NCI-H446 (cell line): ENCODE measurements at regions not wholly inside any gene's neighbourhood (a gene's known extent, or its start where the extent isn't known, plus 50 kb on each side); places are given as distances from the start of the nearest gene placed in this dataset.
"Not testable (repeated sequence)": the region's sequence is repeated elsewhere in the genome, so short reads cannot be mapped to it uniquely, and the experiment has no call there.

Source experiments
- DNase-seq, 2 experiments: peaks; one replicate each; lab custom pipeline; 2025; lab: John Stamatoyannopoulos, UW

DNA sequence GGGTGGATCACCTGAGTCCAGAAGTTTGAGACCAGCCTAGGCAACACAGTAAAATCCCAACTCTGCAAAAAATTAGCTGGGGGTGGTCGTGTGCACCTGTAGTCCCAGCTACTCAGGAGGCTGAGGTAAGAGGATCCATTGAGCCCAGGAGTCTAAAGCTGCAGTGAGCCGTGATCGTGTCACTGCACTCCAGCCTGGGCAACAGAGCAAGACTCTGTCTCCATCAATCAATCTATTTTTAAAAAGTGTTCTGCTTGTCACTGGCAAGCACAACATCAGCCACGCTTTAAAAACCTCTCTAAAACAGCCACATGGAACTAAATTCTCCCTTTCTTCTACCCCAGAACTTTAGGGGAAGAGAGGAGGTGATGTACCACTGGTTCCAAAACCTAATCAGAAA is 131.6 kb upstream of the RREB1 start:
- no peak for DNase-seq

DNA sequence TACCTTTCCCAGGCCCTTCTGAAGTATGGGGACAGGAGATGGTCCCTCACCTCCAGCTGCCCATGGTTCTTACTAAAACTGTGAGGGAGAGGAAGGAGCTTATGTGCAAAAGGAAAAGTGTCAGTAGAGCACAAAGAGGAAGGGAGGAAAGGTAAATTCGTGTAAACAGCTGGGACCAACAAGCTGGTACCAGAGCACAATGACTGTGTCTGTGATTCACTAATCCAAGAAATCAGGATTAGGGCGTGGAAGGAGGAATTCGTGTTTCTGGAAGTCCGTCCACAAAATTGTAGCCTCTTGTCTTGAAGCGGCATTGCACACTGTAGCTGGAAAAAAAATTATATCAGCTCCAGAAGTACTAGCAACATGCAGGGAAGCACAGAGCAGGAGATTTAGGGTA is 129.0 kb upstream of the RREB1 start:
- DNase-seq: no peak

DNA sequence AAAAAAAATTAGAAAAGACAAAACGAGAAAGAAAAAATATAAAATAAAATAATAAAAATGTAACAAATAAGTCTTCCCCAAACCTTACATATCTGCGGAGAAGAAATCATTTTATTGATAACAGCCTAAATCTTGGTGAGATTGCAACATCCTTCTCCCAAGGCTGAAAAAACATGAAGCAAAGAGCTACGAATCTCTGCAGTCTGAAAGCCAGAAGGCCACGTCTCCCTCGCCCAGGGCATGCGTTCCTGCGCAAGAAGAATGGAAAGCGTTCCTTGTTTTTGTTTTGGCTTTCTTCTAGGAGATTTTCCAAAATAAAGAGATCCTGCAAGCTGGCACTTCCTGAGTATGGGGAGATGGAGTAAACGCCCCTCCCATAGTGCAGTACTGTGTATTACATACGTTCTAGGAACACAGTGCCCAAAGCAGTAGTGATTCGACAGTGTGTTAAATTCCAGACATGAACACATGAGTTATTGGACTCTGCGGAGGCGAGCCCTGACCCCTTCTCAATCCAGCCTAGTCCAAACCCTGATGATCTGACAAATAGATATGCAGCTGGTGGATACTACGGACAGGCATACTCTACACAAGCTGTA is 126.7 kb upstream of the RREB1 start:
- DNase-seq: no peak

DNA sequence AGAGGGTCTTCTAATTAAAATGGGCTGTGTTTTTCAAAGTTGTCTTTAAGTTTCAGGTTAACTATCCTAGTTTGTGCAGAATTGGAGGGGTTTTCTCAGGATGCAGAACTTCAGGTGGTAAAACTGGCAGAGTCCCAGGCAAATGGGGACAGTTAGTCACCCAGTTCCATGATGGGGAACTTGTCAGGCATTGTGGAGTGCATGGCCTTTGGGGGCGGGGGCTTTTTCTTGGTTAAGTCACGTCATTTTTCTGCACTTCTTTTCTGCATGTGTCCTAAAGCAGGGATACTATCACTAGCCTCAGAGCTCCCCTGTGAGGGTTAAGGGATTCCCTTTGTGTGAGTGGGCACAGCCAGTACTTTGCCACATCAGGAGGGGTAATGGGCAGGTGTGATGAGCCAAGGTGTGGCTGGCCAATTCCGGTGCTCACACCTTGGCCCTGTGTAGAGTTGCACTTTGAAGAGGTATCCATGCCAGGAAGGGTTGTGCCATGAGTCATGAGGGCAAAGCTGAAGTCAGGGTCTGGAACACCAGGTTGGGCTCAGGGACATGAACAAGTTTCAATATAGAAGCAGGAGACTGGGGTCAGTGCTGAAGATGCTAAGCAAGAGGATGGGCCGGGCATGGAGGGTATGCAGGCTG is 126.0 kb upstream of the RREB1 start:
- DNase-seq: no peak

DNA sequence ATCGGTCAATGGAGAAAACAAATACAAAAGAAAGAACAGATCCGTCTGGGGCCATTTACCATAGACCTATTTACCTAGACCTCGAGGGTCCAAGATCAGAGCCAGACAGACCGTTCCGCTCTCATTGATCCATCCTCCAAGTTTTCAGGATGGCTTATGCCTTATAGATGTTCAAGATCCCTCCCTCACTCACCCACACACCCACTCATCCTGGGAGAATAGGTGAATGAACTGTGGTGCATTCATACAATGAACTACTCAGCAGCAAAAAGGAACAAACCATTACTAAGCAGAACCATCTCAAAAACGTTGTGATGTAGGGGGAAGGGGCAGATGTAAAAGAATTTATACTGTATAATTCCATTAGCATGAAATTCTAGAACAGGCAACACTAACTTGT is 125.1 kb upstream of the RREB1 start:
- no peak for DNase-seq

DNA sequence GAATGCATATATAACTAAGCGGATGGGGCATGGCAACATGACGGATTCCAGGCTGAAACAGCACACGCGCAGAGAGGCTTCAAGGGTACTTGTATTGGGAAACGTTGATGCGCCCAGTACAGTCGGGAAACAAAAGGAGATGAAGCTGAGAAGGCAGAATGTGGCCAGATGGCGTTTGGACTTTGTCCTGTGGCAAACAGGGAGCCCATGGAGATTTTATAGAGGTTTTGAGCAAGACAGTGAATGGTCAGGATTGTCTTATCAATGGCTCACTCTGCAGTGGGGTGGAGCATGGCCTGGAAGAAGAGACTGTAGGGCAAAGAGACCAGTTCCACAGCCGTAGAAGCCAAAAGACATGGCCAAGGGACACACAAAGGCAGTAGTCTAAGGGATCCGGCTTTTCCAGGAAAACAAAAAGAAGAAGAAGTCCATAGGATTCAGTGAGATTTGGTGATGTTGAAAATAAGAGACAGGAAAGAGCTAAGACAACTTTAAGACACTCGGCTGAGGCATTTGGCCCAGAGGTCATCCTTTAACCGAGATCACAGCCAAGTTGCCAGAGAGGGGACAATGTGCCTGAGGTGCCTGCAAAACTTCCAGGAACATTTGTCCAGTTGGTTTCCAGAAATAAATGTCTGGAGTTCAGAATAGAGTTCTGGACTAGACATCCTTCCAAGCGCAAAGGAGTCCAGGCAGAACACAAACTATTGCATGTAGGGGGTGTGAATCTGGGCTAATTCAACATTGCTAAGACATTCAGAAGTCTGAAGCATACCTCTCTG is 123.0 kb upstream of the RREB1 start:
- no peak for DNase-seq

DNA sequence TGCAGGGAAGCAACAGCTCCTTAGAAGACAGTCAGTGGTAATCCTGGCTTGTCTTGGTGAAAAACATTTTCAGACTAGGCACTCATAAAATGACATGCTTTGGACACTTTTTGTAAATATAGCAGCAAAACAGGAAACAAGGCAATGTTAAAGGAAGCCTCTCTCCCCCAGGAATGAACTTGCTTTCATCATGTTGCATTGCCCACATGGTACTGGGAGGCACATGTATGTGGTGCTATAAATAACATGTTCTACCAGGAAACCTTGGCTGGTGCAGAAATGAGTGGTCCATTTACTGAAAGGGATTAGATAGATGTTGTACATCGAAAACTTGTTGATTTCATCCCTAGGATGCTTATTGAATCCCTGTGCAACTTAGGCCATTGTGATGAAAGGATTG is 121.4 kb upstream of the RREB1 start:
- DNase-seq: no peak

DNA sequence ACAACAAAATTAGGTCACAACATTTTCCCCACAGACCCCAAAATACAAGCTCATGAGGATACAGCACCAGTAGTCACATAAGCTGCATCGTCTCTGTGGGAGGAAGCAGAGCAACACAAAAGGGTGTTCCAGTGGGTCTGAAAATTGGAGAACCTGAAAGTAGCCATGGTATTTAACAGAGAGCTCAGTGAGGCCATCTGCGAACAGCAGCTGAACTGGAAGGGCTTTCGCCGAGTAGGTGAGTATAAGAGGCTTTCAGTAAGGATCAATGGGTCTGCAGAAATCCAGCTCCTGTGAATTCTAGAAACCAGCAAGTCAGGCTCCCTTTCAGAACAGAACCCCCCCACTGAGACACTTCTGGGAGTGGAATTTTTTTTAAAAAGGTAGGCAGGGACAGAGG is 120.0 kb upstream of the RREB1 start:
- no peak for DNase-seq

DNA sequence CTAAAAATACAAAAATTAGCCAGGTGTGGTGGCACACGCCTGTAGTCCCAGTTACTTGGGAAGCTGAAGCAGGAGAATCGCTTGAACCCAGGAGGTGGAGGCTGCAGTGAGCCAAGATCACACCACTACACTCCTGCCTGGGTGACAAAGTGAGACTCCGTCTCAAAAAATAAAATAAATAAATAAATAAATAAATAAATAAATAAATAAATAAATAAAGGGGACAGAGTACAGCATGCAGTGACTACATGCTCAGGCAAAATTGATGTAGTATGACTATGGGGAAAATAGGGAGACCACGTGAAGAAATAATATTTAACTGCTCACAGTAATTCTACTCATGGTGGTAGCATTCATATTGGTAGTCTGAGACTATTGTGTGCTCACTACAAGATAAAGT is 117.7 kb upstream of the RREB1 start:
- not testable (repeated sequence) for DNase-seq

DNA sequence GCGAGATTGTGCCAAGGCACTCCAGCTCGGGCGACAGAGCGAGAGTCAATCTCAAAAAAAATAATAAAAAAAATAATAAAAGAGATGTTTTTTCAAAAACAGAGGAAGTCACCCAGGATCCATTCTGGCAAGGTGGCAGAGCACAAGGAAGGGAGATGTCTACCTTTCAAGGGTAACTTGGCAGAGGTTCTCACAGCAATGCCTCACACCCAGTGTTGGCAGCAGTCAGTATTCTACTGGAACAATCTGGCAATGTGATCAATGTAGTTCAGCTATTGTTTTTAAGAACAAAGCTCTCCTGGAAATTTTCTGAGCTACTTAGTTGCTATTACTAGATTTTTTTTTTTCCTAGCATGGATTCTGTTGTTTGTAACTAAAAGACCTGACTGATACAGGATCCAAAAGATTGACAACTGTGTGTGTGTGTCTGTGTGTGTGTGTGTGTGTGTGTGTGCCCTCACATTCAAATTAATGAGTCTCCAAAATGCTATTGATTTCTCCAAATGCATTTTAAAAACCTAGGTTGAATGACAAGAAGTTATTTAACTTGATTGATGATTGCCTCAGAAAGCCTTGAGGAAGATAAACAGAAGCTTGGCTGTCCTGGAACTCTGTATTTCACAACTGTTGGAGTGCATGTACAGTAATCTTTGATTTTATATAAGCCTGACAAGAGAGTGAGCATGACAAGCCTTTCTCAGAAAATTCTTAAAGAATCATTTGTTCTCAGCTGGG is 114.1 kb upstream of the RREB1 start:
- no peak for DNase-seq

DNA sequence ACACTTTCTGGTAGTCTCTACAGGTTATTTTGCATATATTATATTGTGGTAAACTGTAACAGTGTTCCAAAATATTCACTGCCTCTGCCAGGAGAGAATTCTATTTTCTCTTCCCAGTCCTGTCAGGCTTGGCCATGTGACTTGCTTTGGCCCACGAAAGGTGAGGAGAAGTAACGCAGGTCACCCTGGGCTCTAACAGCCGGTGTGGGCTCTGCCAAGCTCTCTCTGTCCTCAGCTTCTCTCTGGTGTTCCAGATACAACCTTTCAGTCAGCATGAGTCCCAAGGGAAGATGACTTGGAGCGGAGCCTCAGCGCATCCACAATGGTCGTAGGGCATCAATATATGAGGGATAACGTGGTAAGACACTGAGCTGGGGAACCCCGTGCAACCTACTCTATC is 113.0 kb upstream of the RREB1 start:
- no peak for DNase-seq

DNA sequence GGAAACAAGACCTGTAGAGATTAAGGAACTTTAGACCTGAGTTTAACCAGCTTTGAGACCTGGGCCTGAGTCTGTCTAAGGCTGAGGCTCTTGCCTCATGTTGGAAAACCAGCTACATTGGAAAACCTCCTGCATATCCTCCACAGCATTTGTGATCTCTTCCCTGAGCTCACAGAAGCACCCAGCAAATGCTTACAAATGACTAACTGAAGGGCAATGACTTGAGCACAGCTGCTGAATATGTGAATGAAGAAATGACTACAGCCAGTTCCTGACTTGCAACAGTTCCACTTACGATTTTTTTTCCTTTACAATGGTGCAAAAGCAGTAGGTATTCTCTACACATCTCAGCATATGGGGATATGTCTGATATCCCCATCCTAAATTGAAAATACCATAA is 112.4 kb upstream of the RREB1 start:
- DNase-seq: no peak

DNA sequence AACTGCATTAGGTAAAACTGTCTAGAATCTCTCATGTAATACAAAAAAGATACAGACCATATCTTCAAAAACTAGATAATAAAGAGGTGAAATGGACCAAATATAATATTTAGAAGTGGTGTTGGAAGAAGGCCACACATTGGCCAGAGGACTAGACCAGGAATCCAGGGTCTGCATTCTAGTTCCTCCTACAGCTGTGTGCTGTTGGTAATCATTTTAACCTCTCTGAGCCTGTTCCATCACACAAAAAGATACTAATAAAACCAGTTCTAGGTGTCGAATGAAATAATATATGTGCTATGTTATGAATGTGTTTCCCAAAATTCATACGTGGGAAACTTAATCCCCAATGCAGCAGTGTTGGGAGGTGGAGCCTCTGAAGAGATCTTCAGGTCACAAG is 111.6 kb upstream of the RREB1 start:
- DNase-seq: no peak

DNA sequence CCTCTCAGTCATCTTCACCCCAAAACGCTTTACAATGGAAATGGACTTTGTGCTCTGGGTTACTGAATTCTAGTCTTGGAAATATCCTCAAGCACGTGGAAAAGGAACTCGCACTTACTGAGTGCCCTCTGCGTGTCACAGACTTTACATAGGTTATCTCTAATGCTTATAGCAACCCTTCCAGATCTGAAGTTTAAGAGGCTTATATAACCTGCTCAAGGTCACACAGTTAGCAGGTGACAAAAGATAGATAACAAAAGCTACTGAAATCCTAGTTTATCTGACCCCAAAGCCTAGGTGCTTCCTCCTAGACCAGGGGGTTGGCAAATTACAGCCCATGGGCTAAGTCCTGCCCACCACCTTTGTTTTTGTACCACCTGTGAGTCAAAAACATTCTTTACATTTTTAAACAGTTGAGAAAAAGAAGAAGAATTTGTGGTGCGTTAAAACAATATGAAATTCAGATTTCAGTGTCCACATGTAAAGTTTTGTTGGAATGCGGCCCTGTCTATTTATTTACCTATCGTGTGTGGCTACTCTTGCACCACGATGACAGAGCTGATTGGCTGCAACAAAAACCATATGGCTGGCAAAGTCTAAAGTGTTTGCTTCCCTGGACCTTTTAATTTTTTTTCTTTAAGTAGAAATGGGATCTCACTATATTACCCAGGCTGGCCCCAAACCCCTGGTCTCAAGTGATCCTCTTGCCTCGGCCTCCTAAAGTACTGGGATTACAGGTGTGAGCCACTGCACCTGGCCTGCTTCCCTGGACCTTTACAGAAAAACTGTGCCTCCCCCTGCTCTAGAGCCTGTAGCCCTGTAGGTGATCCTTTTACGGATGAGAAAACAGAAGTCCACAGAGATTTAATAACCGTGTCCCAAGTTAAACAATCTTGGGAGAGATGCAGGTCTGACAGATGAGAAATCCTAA is 110.2 kb upstream of the RREB1 start:
- no peak for DNase-seq

DNA sequence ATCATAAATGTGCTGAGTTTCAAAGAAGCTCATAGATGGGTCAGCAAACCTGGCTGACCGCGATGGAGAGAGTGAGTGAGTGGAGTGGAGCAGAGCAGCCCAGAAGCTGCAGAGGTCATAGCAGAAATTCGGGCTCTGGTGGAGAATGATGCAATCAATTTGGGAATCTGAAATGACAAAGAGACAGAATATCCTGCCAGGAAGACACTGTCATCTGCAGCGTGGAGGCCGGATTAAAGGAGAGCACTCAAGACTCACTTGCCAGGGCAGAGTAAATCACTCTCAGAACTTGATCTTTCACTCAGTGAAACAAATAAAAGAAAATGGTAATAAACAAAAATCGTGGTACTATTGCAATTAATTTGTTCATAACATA is 109.6 kb upstream of the RREB1 start:
- no peak for DNase-seq

DNA sequence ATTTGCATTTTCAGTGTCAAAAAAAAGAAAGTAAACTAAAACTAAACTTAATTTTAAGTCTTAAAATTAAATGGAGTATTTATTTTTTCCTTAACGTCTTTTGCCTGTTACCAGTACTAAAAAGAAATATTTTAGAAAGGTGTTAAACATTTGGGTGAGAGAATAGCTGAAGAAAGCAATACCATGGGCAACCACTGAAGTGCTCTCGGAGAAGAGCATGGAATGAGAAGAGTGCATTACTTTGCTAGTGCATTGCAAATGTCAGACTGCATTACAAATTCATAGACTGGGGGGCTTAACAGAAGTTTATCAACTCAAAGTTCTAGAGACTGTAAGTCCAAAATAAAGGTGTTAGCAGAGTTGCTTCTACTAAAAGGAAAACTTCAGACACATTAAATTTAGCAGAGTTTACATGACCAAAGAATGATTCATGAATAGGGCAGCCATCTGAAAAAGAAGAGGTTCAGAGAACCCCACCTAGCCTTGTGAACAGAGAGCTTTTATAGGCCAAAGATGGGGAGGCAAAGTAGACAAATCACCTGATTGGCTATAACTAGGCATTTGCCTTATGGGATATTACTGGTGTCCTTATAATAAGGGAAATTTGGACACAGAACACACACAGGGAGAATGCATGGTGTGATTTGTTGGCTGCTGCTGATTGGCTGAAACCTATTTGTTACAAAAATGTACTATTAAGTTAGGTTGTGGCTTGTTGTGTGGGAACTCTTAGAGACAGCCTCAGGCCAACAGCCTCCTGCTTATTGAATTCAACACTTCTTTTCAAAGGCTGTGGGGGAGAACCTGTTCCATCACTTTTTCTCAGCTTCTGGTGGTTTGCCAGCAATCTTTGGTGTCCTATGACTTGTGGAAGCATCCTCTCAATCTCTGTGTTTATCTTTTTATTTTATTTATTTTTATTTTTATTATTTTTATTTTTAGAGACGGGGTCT is 106.7 kb upstream of the RREB1 start:
- no peak for DNase-seq

DNA sequence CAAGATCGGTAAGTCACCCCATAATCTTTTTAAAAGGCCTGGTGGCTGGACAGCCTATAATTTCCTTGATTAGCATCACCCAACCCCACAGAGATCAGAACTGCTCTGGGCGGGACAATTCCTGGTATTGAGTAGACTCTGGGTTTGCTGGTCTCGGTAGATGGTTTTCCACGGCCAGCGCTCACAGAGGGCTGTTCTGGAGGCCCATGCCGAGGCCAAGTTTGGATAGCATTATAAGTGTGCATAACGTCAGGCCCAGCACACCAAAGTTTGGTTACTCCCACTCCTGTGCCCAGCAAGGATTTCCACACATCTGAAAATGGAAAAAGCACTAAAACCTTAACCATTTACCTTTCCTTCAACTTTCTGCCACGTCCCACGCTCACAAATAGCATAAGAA is 104.7 kb upstream of the RREB1 start:
- DNase-seq: no peak

DNA sequence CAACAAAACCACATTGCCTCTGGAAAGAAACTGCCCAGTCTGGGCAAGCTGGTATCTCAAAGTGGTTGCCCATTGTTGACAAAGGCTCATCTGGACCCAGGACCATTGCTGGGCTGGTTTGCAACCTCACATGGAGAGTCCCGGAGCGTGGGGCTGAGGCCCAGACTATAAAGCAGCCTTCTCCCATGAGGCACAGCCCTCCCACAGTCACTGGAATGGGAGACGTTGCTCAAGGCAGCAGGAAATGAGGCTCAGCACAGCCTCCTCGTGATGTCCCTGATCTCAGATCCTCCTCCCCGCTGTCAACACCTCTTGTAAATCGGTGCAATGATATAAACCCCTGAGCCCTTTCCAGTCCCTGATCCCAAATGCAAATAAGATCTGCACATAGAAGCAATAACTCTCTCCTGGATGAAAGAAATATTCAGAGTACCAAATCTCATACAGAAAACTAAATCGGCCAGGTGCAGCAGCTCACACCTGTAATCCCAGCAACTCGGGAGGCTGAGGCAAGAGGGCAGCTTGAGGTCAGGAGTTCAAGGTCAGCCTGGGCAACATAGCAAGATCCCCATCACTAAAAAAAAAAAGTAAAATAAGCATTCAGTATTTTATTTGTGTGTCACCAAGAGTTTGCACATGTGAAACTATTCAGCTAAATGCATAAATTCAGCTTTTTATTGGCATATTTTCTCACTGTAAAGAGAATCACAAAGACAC is 103.0 kb upstream of the RREB1 start:
- DNase-seq: no peak

DNA sequence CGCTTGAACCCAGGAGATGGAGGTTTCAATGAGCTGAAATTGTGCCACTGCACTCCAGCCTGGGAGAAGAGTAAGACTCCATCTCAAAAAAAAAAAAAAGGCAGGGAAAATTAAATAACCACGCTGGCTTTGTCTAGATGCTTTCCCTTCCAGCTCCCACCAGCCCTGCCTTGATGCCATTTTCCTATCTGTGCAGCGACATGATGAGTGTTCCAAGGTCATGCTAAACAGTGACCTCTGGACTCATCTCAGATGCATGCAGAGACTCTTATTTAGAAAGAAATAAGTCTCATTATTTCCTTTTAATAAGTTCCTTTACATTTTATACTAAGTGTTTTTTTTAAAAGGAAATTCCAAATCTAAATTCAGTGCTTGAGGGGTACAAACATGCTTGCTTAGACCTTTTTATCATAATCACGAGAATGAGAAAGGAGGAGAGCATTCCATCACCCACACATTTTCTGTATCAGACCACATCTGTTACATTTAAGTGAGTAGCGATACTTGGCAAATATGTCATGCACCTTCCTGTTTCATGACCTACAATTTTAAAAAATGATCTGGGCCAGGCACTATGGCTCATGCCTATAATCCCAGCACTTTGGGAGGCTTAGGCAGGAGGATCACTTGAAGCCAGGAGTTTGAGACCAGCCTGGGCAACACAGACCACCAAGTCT is 101.1 kb upstream of the RREB1 start:
- DNase-seq: no peak
